NCI-H146 (cell line): ENCODE measurements at regions not wholly inside any gene's neighbourhood (a gene's known extent, or its start where the extent isn't known, plus 50 kb on each side); places are given as distances from the start of the nearest gene placed in this dataset.
A peak's percentile ranks its signal among the peaks of the same experiment; 100 is the strongest.

Source experiments
- DNase-seq: peaks from one replicate; lab custom pipeline; 2025; lab: John Stamatoyannopoulos, UW

GRCh38 chr17:5819921-5820685 lies 235.8 kb upstream of the NLRP1 start:
- no peak for DNase-seq

GRCh38 chr17:5820721-5821456 lies 236.6 kb upstream of the NLRP1 start:
- DNase-seq = no peak

GRCh38 chr17:5821803-5822202 lies 237.5 kb upstream of the NLRP1 start:
- DNase-seq = no peak

- DNase-seq = no peak
Measured at GRCh38 chr17:5822281-5823060, 238.2 kb upstream of the NLRP1 start.

- no peak for DNase-seq
Measured at GRCh38 chr17:5823219-5823618, 238.9 kb upstream of the NLRP1 start.

- DNase-seq = no peak
Measured at GRCh38 chr17:5825717-5826330, 241.5 kb upstream of the NLRP1 start.

- no peak for DNase-seq
Measured at GRCh38 chr17:5826384-5826783, 242.1 kb upstream of the NLRP1 start.

- DNase-seq = no peak
Measured at GRCh38 chr17:5830921-5831320, 239.3 kb upstream of the WSCD1 start.

GRCh38 chr17:5832886-5833285 lies 237.3 kb upstream of the WSCD1 start:
- DNase-seq = peak; percentile 92

GRCh38 chr17:5837055-5837491 lies 233.1 kb upstream of the WSCD1 start:
- DNase-seq = peak; percentile 34

GRCh38 chr17:5838661-5839300 lies 231.4 kb upstream of the WSCD1 start:
- no peak for DNase-seq

GRCh38 chr17:5840811-5841446 lies 229.2 kb upstream of the WSCD1 start:
- no peak for DNase-seq

- no peak for DNase-seq
Measured at GRCh38 chr17:5841862-5842261, 228.3 kb upstream of the WSCD1 start.

- no peak for DNase-seq
Measured at GRCh38 chr17:5843366-5844026, 226.7 kb upstream of the WSCD1 start.

- no peak for DNase-seq
Measured at GRCh38 chr17:5846001-5846400, 224.2 kb upstream of the WSCD1 start.

GRCh38 chr17:5854871-5855554 lies 215.2 kb upstream of the WSCD1 start:
- peak; percentile 52 for DNase-seq

GRCh38 chr17:5861246-5861645 lies 208.9 kb upstream of the WSCD1 start:
- DNase-seq = no peak

GRCh38 chr17:5861854-5862253 lies 208.3 kb upstream of the WSCD1 start:
- no peak for DNase-seq

GRCh38 chr17:5862395-5862794 lies 207.8 kb upstream of the WSCD1 start:
- no peak for DNase-seq
